ENCODE measurements at regions not wholly inside any gene's neighbourhood (a gene's known extent, or its start where the extent isn't known, plus 50 kb on each side); places are given as distances from the start of the nearest gene placed in this dataset.

GRCh38 chr15:96595951-96596350 lies 265.5 kb downstream of the NR2F2 start:
- 82 to 87% methylated on average over 3 of the region's 3 CpGs for WGBS, 2 donors
- intact Hi-C loops (cut with DNase I; ENCODE audit: low total_unique reads) = no loop called here
- TF ChIP-seq POLR2A (IDR thresholded peaks at IDR 0.05) = no peak
- TF ChIP-seq, protein P1, sequence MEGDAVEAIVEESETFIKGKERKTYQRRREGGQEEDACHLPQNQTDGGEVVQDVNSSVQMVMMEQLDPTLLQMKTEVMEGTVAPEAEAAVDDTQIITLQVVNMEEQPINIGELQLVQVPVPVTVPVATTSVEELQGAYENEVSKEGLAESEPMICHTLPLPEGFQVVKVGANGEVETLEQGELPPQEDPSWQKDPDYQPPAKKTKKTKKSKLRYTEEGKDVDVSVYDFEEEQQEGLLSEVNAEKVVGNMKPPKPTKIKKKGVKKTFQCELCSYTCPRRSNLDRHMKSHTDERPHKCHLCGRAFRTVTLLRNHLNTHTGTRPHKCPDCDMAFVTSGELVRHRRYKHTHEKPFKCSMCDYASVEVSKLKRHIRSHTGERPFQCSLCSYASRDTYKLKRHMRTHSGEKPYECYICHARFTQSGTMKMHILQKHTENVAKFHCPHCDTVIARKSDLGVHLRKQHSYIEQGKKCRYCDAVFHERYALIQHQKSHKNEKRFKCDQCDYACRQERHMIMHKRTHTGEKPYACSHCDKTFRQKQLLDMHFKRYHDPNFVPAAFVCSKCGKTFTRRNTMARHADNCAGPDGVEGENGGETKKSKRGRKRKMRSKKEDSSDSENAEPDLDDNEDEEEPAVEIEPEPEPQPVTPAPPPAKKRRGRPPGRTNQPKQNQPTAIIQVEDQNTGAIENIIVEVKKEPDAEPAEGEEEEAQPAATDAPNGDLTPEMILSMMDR (IDR thresholded peaks at IDR 0.05) = no peak
- H3K4me3 ChIP-seq (ENCODE audit: low read depth, poor library complexity, severe bottlenecking) = no peak overlapping the region
- no peak for DNase-seq (ENCODE audit: low spot score in 2 of 2)

GRCh38 chr15:96598514-96598913 lies 268.0 kb downstream of the NR2F2 start:
- no peak overlapping the region for H3K4me3 ChIP-seq (ENCODE audit: low read depth, poor library complexity, severe bottlenecking)
- 68 to 69% methylated on average over 5 of the region's 5 CpGs for WGBS, 2 donors
- TF ChIP-seq, protein P1 (IDR thresholded peaks at IDR 0.05) = no peak
- no peak for TF ChIP-seq POLR2A (IDR thresholded peaks at IDR 0.05)
- no peak for DNase-seq (ENCODE audit: low spot score in 2 of 2)
- intact Hi-C loops (cut with DNase I; ENCODE audit: low total_unique reads) = no loop called here

GRCh38 chr15:96599268-96599667 lies 268.8 kb downstream of the NR2F2 start:
- no peak for DNase-seq (ENCODE audit: low spot score in 2 of 2)
- intact Hi-C loops (cut with DNase I; ENCODE audit: low total_unique reads) = no loop called here
- WGBS, 2 donors = 84 to 86% methylated on average over 3 of the region's 3 CpGs
- TF ChIP-seq, protein P1 (IDR thresholded peaks at IDR 0.05) = no peak
- TF ChIP-seq POLR2A (IDR thresholded peaks at IDR 0.05) = no peak
- H3K4me3 ChIP-seq (ENCODE audit: low read depth, poor library complexity, severe bottlenecking) = no peak overlapping the region

- intact Hi-C loops (cut with DNase I; ENCODE audit: low total_unique reads) = no loop called here
- no peak overlapping the region for H3K4me3 ChIP-seq (ENCODE audit: low read depth, poor library complexity, severe bottlenecking)
- 81 to 86% methylated on average over 4 of the region's 4 CpGs for WGBS, 2 donors
Measured at GRCh38 chr15:96600350-96600749, 269.9 kb downstream of the NR2F2 start.

GRCh38 chr15:96606617-96607016 lies 276.1 kb downstream of the NR2F2 start:
- DNase-seq (ENCODE audit: low spot score in 2 of 2) = no peak
- no peak overlapping the region for H3K4me3 ChIP-seq (ENCODE audit: low read depth, poor library complexity, severe bottlenecking)
- intact Hi-C loops (cut with DNase I; ENCODE audit: low total_unique reads) = no loop called here
- WGBS, 2 donors = 84 to 89% methylated on average over 6 of the region's 6 CpGs
- no peak for TF ChIP-seq POLR2A (IDR thresholded peaks at IDR 0.05)
- TF ChIP-seq, protein P1 (IDR thresholded peaks at IDR 0.05) = no peak

More at GRCh38 chr15:96600350-96600749, 269.9 kb downstream of the NR2F2 start:
- DNase-seq (ENCODE audit: low spot score in 2 of 2) = no peak
- no peak for TF ChIP-seq POLR2A (IDR thresholded peaks at IDR 0.05)
- TF ChIP-seq, protein P1 (IDR thresholded peaks at IDR 0.05) = no peak

- TF ChIP-seq POLR2A (IDR thresholded peaks at IDR 0.05) = no peak
- TF ChIP-seq, protein P1 (IDR thresholded peaks at IDR 0.05) = no peak
- intact Hi-C loops (cut with DNase I; ENCODE audit: low total_unique reads) = no loop called here
- 78 to 83% methylated on average over 3 of the region's 3 CpGs for WGBS, 2 donors
- H3K4me3 ChIP-seq (ENCODE audit: low read depth, poor library complexity, severe bottlenecking) = no peak overlapping the region
- no peak for DNase-seq (ENCODE audit: low spot score in 2 of 2)
Measured at GRCh38 chr15:96610757-96611156, 280.3 kb downstream of the NR2F2 start.
